OCI-LY3 (cell line): ENCODE measurements at regions not wholly inside any gene's neighbourhood (a gene's known extent, or its start where the extent isn't known, plus 50 kb on each side); places are given as distances from the start of the nearest gene placed in this dataset.
"Not testable (repeated sequence)": the region's sequence is repeated elsewhere in the genome, so short reads cannot be mapped to it uniquely, and the experiment has no call there.

Source experiments
- H2AFZ ChIP-seq: fragments of 200-600, 300-600 bp; shearing (Covaris generic); 2 replicates; pipeline ENCODE4 v1.6.0; 2014; ENCODE audit warnings: antibody characterized with exemption, low read depth, low read length
- H3K27ac ChIP-seq: fragments of 200-600, 300-600 bp; sonication (generic); 2 replicates; pipeline ENCODE4 v1.5.1; 2014; ENCODE audit warnings: mild to moderate bottlenecking, low read length, moderate library complexity, mixed read lengths
- H3K27me3 ChIP-seq: fragments of 200-600, 300-600 bp; sonication (generic); 2 replicates; pipeline ENCODE4 v1.6.1; 2014; ENCODE audit warnings: low read depth, low read length, mixed read lengths
- H3K36me3 ChIP-seq: fragments of 200-600, 300-600 bp; sonication (generic); replicated peaks from 2 replicates; pipeline ENCODE3; 2014; ENCODE audit warnings: low read depth, low read length, mixed read lengths
- H3K4me1 ChIP-seq: fragments of 300-600, 200-600 bp; sonication (generic); 2 replicates; pipeline ENCODE4 v1.6.1; 2014; ENCODE audit warnings: low read length, mixed read lengths
- H3K4me2 ChIP-seq: fragments of 200-600, 300-600 bp; sonication (generic); 2 replicates; pipeline ENCODE4 v1.6.1; 2014; ENCODE audit warnings: low read length, mixed read lengths
- H3K4me3 ChIP-seq: fragments of 300-600, 200-600 bp; sonication (generic); 2 replicates; pipeline ENCODE4 v1.5.1; 2014; ENCODE audit warnings: antibody characterized with exemption, mild to moderate bottlenecking, low read length, moderate library complexity
- H3K79me2 ChIP-seq: fragments of 300-600, 200-600 bp; shearing (Covaris generic); 2 replicates; pipeline ENCODE4 v1.6.1; 2014; ENCODE audit warnings: mild to moderate bottlenecking, low read length, mixed read lengths
- H3K9ac ChIP-seq: fragments of 300-600, 200-600 bp; shearing (Covaris generic); 2 replicates; pipeline ENCODE4 v1.6.0; 2014; ENCODE audit warnings: mild to moderate bottlenecking, low read length, moderate library complexity
- H3K9me3 ChIP-seq: fragments of 200-600, 300-600 bp; shearing (Covaris generic); 2 replicates; pipeline ENCODE4 v1.6.1; 2014; ENCODE audit warnings: low read length, mixed read lengths; ENCODE audit not compliant: insufficient read depth
- H4K20me1 ChIP-seq: fragments of 200-600, 300-600 bp; sonication (generic); 2 replicates; pipeline ENCODE4 v1.6.1; 2016; ENCODE audit warnings: low read length, mixed read lengths; ENCODE audit not compliant: insufficient read depth
- EZH2phosphoT487 ChIP-seq: fragments of 200-600 bp; shearing (Covaris generic); IDR thresholded peaks from 2 replicates; pipeline ENCODE4 v1.6.1; 2018; ENCODE audit warnings: antibody characterized with exemption, mixed run types, low read depth
- TF ChIP-seq, protein P1 (sequence below): fragments of 200-600, 300-600 bp; sonication (generic); IDR thresholded peaks from 2 replicates; pipeline ENCODE4 v1.5.1; 2014; ENCODE audit warnings: antibody characterized with exemption, low read length, low read depth

DNA sequence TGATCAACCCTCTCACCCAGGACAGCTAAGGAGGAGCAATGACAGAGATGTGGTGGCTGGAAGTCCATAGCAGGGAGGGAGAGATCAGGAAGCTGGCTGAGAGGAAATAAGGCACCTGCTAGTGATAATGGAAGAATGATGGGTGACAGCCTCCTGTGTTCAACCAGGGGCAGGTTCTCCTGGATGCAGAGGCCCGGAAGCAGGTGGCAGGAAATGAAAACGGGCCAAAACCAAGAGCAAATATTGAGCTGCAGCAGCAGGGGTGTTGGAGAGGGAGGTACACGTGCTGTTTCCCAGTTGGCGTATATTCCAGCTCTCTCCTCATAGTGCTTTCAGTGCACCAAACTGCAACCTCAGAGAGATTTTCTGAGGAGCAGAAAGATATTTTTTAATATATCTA lies 213.4 kb upstream of the TBL1XR1 start:
- TF ChIP-seq, protein P1, sequence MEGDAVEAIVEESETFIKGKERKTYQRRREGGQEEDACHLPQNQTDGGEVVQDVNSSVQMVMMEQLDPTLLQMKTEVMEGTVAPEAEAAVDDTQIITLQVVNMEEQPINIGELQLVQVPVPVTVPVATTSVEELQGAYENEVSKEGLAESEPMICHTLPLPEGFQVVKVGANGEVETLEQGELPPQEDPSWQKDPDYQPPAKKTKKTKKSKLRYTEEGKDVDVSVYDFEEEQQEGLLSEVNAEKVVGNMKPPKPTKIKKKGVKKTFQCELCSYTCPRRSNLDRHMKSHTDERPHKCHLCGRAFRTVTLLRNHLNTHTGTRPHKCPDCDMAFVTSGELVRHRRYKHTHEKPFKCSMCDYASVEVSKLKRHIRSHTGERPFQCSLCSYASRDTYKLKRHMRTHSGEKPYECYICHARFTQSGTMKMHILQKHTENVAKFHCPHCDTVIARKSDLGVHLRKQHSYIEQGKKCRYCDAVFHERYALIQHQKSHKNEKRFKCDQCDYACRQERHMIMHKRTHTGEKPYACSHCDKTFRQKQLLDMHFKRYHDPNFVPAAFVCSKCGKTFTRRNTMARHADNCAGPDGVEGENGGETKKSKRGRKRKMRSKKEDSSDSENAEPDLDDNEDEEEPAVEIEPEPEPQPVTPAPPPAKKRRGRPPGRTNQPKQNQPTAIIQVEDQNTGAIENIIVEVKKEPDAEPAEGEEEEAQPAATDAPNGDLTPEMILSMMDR = no peak
- no peak for TF ChIP-seq EZH2phosphoT487
- Histone ChIP-seq H3K4me2 (0 out of 2 replicates have a peak overlapping the region, but pooled peaks have one; percentile 11), H2AFZ (no peak overlapping the region), H3K27ac (no peak overlapping the region), H3K79me2 (no peaks in the 10 kb centered on the region), H3K27me3 (no peaks in the 10 kb centered on the region), H3K9me3 (no peaks in the 10 kb centered on the region), H4K20me1 (no peaks in the 10 kb centered on the region), H3K36me3 (no peaks in the 10 kb centered on the region), H3K4me1 (peaks cover 10% of the 10 kb centered on the region), H3K4me3 (no peak overlapping the region), H3K9ac (no peak overlapping the region)

DNA sequence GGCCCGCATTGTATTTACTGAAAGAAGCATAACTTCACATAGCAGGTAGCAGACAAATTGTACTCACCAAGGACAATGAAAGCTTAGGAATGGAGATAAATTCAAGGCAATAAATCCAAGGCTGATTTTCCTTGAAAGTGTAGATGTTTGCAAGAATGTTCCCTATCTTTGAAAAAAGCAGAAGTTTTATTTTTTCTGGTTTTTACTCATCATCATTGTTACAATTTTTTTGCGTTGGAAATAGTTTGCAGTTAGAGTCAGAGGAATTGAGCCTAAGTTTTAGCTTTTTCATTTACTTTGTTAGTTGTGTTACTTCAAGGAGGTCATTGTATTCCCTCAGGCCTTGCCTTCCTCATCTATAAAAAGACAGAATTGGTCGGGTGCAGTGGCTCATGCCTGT lies 213.9 kb upstream of the TBL1XR1 start:
- Histone ChIP-seq H3K36me3 (no peaks in the 10 kb centered on the region), H4K20me1 (no peaks in the 10 kb centered on the region), H3K9ac (no peak overlapping the region), H3K4me1 (peaks cover 10% of the 10 kb centered on the region), H3K79me2 (no peaks in the 10 kb centered on the region), H3K27ac (no peak overlapping the region), H3K9me3 (no peaks in the 10 kb centered on the region), H3K4me3 (no peak overlapping the region), H3K4me2 (0 out of 2 replicates have a peak overlapping the region, but pooled peaks have one; percentile 11), H3K27me3 (no peaks in the 10 kb centered on the region), H2AFZ (no peak overlapping the region)
- TF ChIP-seq EZH2phosphoT487 = no peak
- TF ChIP-seq, protein P1 = no peak

DNA sequence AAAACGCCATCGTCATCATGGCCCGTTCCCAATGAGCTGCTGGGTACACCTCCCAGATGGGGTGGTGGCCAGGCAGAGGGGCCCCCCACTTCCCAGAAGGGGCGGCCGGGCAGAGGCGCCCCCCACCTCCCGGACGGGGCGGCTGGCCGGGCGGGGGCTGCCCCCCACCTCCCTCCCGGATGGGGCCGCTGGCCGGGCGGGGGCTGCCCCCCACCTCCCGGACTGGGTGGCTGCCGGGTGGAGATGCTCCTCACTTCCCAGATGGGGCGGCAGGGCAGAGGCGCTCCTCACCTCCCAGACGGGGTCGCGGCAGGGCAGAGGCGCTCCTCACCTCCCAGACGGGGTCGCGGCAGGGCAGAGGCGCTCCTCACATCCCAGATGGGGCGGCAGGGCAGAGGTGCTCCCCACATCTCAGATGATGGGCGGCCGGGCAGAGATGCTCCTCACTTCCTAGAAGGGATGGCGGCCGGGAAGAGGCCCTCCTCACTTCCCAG lies 215.4 kb upstream of the TBL1XR1 start:
- not testable (repeated sequence) for H3K79me2 ChIP-seq, H3K4me2 ChIP-seq, H3K9me3 ChIP-seq, H3K27ac ChIP-seq, H4K20me1 ChIP-seq, H3K27me3 ChIP-seq, H3K36me3 ChIP-seq, H2AFZ ChIP-seq, H3K4me3 ChIP-seq, H3K9ac ChIP-seq
- H3K4me1 ChIP-seq = peaks cover 11% of the 10 kb centered on the region

DNA sequence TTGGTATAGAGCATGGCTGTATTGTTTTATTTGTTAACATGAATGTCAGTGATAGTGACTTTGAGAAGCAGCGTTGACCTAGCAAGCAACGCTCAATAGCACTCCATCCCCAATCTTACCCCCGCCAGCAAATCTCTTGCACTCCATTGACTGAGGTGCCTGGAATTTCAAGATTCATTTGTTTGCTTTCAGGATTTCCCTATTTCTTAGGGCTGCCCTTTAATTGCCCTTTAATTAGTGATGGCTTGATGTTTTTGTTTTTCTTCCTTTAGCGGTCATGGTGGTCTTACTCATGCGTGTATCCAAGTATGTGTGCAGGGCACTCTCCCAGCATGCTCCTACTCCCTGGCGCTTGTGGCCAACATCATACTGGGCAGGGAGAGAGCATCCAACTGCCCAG lies 216.8 kb upstream of the TBL1XR1 start:
- Histone ChIP-seq H3K9me3 (no peaks in the 10 kb centered on the region), H3K36me3 (no peaks in the 10 kb centered on the region), H3K4me3 (no peak overlapping the region), H3K27ac (no peak overlapping the region), H2AFZ (no peak overlapping the region), H3K4me2 (no peak overlapping the region), H4K20me1 (no peaks in the 10 kb centered on the region), H3K4me1 (peaks cover 25% of the 10 kb centered on the region), H3K27me3 (no peaks in the 10 kb centered on the region), H3K9ac (no peak overlapping the region), H3K79me2 (no peaks in the 10 kb centered on the region)
- no peak for TF ChIP-seq EZH2phosphoT487
- TF ChIP-seq, protein P1 = no peak
